SK-N-SH treated with all-trans-retinoic acid at 6 μM for 48 hours (cell line): ENCODE measurements at regions not wholly inside any gene's neighbourhood (a gene's known extent, or its start where the extent isn't known, plus 50 kb on each side); places are given as distances from the start of the nearest gene placed in this dataset.

ENCODE experiments used
- ARNTL ChIP-seq: fragments of 450-650 bp; formaldehyde crosslinking; IDR thresholded peaks from 2 replicates; pipeline ENCODE4 v1.5.0; 2020; ENCODE audit warnings: low read depth, mild to moderate bottlenecking, moderate library complexity, borderline replicate concordance
- POU6F1 ChIP-seq: fragments of 250-450 bp; sonication (Bioruptor Pico); IDR thresholded peaks from 2 replicates; pipeline ENCODE4 v1.8.0; 2021; ENCODE audit warnings: low read depth, mild to moderate bottlenecking, moderate library complexity, borderline replicate concordance
- SNAI2 ChIP-seq: fragments of 250-450 bp; sonication (Bioruptor Pico); IDR thresholded peaks from 2 replicates; pipeline ENCODE4 v1.5.0; 2020; ENCODE audit warnings: mild to moderate bottlenecking, moderate library complexity
- TOX ChIP-seq: fragments of 250-450 bp; sonication (Bioruptor Pico); IDR thresholded peaks from 2 replicates; pipeline ENCODE4 v1.8.0; 2021; ENCODE audit warnings: mild to moderate bottlenecking, moderate library complexity, borderline replicate concordance
- ZNF70 ChIP-seq: fragments of 450-650 bp; formaldehyde crosslinking; IDR thresholded peaks from 2 replicates; pipeline ENCODE4 v1.5.0; 2020; ENCODE audit warnings: mild to moderate bottlenecking, moderate library complexity
- TF ChIP-seq, protein P1 (sequence below): fragments of 250-450 bp; sonication (Bioruptor Pico); IDR thresholded peaks from 2 replicates; pipeline ENCODE4 v1.8.0; 2020; ENCODE audit warnings: mild to moderate bottlenecking, moderate library complexity, borderline replicate concordance

GRCh38 chr21:28091466-28091865 lies 901.2 kb downstream of the LTN1 start:
- TF ChIP-seq, protein P1, sequence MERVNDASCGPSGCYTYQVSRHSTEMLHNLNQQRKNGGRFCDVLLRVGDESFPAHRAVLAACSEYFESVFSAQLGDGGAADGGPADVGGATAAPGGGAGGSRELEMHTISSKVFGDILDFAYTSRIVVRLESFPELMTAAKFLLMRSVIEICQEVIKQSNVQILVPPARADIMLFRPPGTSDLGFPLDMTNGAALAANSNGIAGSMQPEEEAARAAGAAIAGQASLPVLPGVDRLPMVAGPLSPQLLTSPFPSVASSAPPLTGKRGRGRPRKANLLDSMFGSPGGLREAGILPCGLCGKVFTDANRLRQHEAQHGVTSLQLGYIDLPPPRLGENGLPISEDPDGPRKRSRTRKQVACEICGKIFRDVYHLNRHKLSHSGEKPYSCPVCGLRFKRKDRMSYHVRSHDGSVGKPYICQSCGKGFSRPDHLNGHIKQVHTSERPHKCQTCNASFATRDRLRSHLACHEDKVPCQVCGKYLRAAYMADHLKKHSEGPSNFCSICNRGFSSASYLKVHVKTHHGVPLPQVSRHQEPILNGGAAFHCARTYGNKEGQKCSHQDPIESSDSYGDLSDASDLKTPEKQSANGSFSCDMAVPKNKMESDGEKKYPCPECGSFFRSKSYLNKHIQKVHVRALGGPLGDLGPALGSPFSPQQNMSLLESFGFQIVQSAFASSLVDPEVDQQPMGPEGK (CRISPR knock-in tag) = no peak
- TF ChIP-seq ZNF70 (no peak), TOX (no peak), ARNTL (CRISPR knock-in tag) (no peak), SNAI2 (CRISPR knock-in tag) (no peak), POU6F1 (CRISPR knock-in tag) (no peak)
